SK-N-SH treated with all-trans-retinoic acid at 6 μM for 48 hours (cell line): ENCODE measurements at regions not wholly inside any gene's neighbourhood (a gene's known extent, or its start where the extent isn't known, plus 50 kb on each side); places are given as distances from the start of the nearest gene placed in this dataset.

Source experiments
- CSDC2 ChIP-seq: fragments of 250-450 bp; sonication (Bioruptor Pico); IDR thresholded peaks from 2 replicates; pipeline ENCODE4 v1.5.0; 2020; ENCODE audit warnings: mild to moderate bottlenecking, moderate library complexity
- ESRRG ChIP-seq: fragments of 250-450 bp; sonication (Bioruptor Pico); IDR thresholded peaks from 2 replicates; pipeline ENCODE4 v1.6.1; 2021; ENCODE audit warnings: mild to moderate bottlenecking
- GLIS3 ChIP-seq: fragments of 250-450 bp; sonication (Bioruptor Pico); IDR thresholded peaks from 2 replicates; pipeline ENCODE4 v1.5.0; 2020; ENCODE audit warnings: mild to moderate bottlenecking, moderate library complexity
- ISL1 ChIP-seq: fragments of 250-450 bp; sonication (Bioruptor Pico); IDR thresholded peaks from 2 replicates; pipeline ENCODE4 v2.1.2; 2022; ENCODE audit warnings: mild to moderate bottlenecking, moderate library complexity
- RARB ChIP-seq: fragments of 250-450 bp; sonication (Bioruptor Pico); IDR thresholded peaks from 2 replicates; pipeline ENCODE4 v1.8.0; 2021; ENCODE audit warnings: mild to moderate bottlenecking, moderate library complexity
- SNAI2 ChIP-seq: fragments of 250-450 bp; sonication (Bioruptor Pico); IDR thresholded peaks from 2 replicates; pipeline ENCODE4 v1.5.0; 2020; ENCODE audit warnings: mild to moderate bottlenecking, moderate library complexity
- TCF4 ChIP-seq: fragments of 250-450 bp; sonication (Bioruptor Pico); IDR thresholded peaks from 2 replicates; pipeline ENCODE4 v1.8.0; 2021; ENCODE audit warnings: mild to moderate bottlenecking, moderate library complexity, borderline replicate concordance
- TOX ChIP-seq: fragments of 250-450 bp; sonication (Bioruptor Pico); IDR thresholded peaks from 2 replicates; pipeline ENCODE4 v1.8.0; 2021; ENCODE audit warnings: mild to moderate bottlenecking, moderate library complexity, borderline replicate concordance
- ZC3H10 ChIP-seq: fragments of 250-450 bp; sonication (Bioruptor Pico); IDR thresholded peaks from 2 replicates; pipeline ENCODE4 v1.5.1; 2021; ENCODE audit warnings: mild to moderate bottlenecking, moderate library complexity
- ZFP30 ChIP-seq: fragments of 450-650 bp; formaldehyde crosslinking; IDR thresholded peaks from 2 replicates; pipeline ENCODE4 v1.5.0; 2022; ENCODE audit warnings: mild to moderate bottlenecking, moderate library complexity
- ZNF565 ChIP-seq: fragments of 450-650 bp; formaldehyde crosslinking; conservative IDR thresholded peaks from 2 replicates; pipeline ENCODE4 v1.5.0; 2020; ENCODE audit warnings: low read depth, mild to moderate bottlenecking, moderate library complexity
- ZNF8 ChIP-seq: fragments of 450-650 bp; formaldehyde crosslinking; IDR thresholded peaks from 2 replicates; pipeline ENCODE4 v1.5.0; 2020; ENCODE audit warnings: mild to moderate bottlenecking, moderate library complexity
- TF ChIP-seq, protein P1 (sequence below): fragments of 250-450 bp; sonication (Bioruptor Pico); IDR thresholded peaks from 2 replicates; pipeline ENCODE4 v1.8.0; 2020; ENCODE audit warnings: mild to moderate bottlenecking, moderate library complexity, borderline replicate concordance
- TF ChIP-seq, protein P2 (sequence below): fragments of 250-450 bp; sonication (Bioruptor Pico); IDR thresholded peaks from 2 replicates; pipeline ENCODE4 v1.5.1; 2020; ENCODE audit warnings: low read depth, mild to moderate bottlenecking, moderate library complexity

DNA sequence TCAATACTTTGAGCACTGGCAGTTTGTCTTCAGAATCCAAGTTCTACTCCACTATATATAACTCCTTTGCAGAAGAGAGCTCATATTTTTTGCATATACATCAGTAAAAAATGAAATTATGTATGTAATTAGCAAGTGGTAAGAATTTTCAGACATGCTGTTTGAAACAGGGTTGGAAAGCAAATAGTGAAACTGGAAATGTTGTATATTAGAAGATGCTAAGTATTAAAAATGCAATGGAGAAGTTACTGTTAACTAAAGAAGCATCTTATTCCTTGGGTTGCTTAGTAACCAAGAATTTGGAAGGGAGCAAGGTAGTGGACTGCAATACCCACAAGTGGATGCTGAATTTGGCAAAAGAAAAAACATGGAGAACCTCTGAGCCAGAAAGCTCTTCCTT is 88.6 kb upstream of the DLGAP1 start:
- TF ChIP-seq, protein P1, sequence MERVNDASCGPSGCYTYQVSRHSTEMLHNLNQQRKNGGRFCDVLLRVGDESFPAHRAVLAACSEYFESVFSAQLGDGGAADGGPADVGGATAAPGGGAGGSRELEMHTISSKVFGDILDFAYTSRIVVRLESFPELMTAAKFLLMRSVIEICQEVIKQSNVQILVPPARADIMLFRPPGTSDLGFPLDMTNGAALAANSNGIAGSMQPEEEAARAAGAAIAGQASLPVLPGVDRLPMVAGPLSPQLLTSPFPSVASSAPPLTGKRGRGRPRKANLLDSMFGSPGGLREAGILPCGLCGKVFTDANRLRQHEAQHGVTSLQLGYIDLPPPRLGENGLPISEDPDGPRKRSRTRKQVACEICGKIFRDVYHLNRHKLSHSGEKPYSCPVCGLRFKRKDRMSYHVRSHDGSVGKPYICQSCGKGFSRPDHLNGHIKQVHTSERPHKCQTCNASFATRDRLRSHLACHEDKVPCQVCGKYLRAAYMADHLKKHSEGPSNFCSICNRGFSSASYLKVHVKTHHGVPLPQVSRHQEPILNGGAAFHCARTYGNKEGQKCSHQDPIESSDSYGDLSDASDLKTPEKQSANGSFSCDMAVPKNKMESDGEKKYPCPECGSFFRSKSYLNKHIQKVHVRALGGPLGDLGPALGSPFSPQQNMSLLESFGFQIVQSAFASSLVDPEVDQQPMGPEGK: no peak
- no peak for TF ChIP-seq ZC3H10 (CRISPR knock-in tag)
- TF ChIP-seq GLIS3 (CRISPR knock-in tag): no peak
- TF ChIP-seq TCF4 (CRISPR knock-in tag): no peak
- no peak for TF ChIP-seq ZFP30 (CRISPR knock-in tag)
- TF ChIP-seq ISL1 (CRISPR knock-in tag): no peak
- TF ChIP-seq ESRRG (CRISPR knock-in tag): no peak
- TF ChIP-seq TOX (CRISPR knock-in tag): no peak
- no peak for TF ChIP-seq SNAI2
- no peak for TF ChIP-seq RARB
- TF ChIP-seq, protein P2, sequence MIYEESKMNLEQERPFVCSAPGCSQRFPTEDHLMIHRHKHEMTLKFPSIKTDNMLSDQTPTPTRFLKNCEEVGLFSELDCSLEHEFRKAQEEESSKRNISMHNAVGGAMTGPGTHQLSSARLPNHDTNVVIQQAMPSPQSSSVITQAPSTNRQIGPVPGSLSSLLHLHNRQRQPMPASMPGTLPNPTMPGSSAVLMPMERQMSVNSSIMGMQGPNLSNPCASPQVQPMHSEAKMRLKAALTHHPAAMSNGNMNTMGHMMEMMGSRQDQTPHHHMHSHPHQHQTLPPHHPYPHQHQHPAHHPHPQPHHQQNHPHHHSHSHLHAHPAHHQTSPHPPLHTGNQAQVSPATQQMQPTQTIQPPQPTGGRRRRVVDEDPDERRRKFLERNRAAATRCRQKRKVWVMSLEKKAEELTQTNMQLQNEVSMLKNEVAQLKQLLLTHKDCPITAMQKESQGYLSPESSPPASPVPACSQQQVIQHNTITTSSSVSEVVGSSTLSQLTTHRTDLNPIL (CRISPR knock-in tag): no peak
- no peak for TF ChIP-seq ZNF565 (CRISPR knock-in tag)
- no peak for TF ChIP-seq CSDC2
- no peak for TF ChIP-seq ZNF8 (CRISPR knock-in tag)
